ENCODE measurements at regions not wholly inside any gene's neighbourhood (a gene's known extent, or its start where the extent isn't known, plus 50 kb on each side); places are given as distances from the start of the nearest gene placed in this dataset.

GRCh38 chr7:130894146-130894908 is 160.3 kb upstream of the KLF14 start:
- H3K9me3 Mint-ChIP-seq (ENCODE audit: insufficient read depth), result no peaks in the 10 kb centered on the region
- H3K4me1 Mint-ChIP-seq (ENCODE audit: low read depth), result peaks cover 57% of the 10 kb centered on the region
- CTCF ChIA-PET, result interaction anchor here (0.8 to 7.7 kb wide), 10 partner anchors 8 to 145 kb away, joined by 3 to 127 read pairs (median 4); no protein-coding TSS in a partner anchor
- no peaks in the 10 kb centered on the region for H3K27me3 Mint-ChIP-seq (ENCODE audit: low read depth)
- ATAC-seq (peak; percentile 34), DNase-seq (no peak)
- no peak overlapping the region for H3K4me3 Mint-ChIP-seq
- peak overlapping the region; percentile 74 for H3K27ac Mint-ChIP-seq
- POLR2A ChIA-PET, result interaction anchor here (1.1 to 1.2 kb wide), 2 partner anchors 10 to 64 kb away, joined by 3 read pairs; no protein-coding TSS in a partner anchor
- peaks cover 68% of the 10 kb centered on the region for H3K36me3 Mint-ChIP-seq (ENCODE audit: low read depth)

GRCh38 chr7:130894909-130895750 is 161.1 kb upstream of the KLF14 start:
- ChIA-PET CTCF (interaction anchor here (0.6 to 7.7 kb wide), 16 partner anchors 8 to 236 kb away, joined by 3 to 127 read pairs (median 8); no protein-coding TSS in a partner anchor), POLR2A (interaction anchor here (1.2 kb wide), 1 partner anchor 64 kb away, joined by 3 read pairs; no protein-coding TSS in a partner anchor)
- DNase-seq, result no peak
- peaks cover 64% of the 10 kb centered on the region for H3K4me1 Mint-ChIP-seq (ENCODE audit: low read depth)
- no peaks in the 10 kb centered on the region for H3K9me3 Mint-ChIP-seq (ENCODE audit: insufficient read depth)
- peak overlapping the region; percentile 74 for H3K27ac Mint-ChIP-seq
- ATAC-seq, result no peak
- H3K36me3 Mint-ChIP-seq (ENCODE audit: low read depth), result peaks cover 73% of the 10 kb centered on the region
- no peaks in the 10 kb centered on the region for H3K27me3 Mint-ChIP-seq (ENCODE audit: low read depth)
- H3K4me3 Mint-ChIP-seq, result no peak overlapping the region

GRCh38 chr7:130896051-130896881 is 162.3 kb upstream of the KLF14 start:
- CTCF ChIA-PET, result interaction anchor here (0.6 to 7.7 kb wide), 62 partner anchors 9 to 616 kb away, joined by 3 to 127 read pairs (median 7); no protein-coding TSS in a partner anchor
- H3K4me1 Mint-ChIP-seq (ENCODE audit: low read depth), result peaks cover 66% of the 10 kb centered on the region
- H3K36me3 Mint-ChIP-seq (ENCODE audit: low read depth), result peaks cover 69% of the 10 kb centered on the region
- ATAC-seq (no peak), DNase-seq (no peak)
- POLR2A ChIA-PET, result interaction anchor here (0.7 to 1.6 kb wide), 8 partner anchors 14 to 144 kb away, joined by 3 to 5 read pairs (median 4); no protein-coding TSS in a partner anchor
- no peaks in the 10 kb centered on the region for H3K9me3 Mint-ChIP-seq (ENCODE audit: insufficient read depth)
- peak overlapping the region; percentile 68 for H3K27ac Mint-ChIP-seq
- no peaks in the 10 kb centered on the region for H3K27me3 Mint-ChIP-seq (ENCODE audit: low read depth)
- H3K4me3 Mint-ChIP-seq, result no peak overlapping the region

- CTCF ChIA-PET, result interaction anchor here (0.5 to 7.7 kb wide), 69 partner anchors 8 to 718 kb away, joined by 3 to 127 read pairs (median 7); no protein-coding TSS in a partner anchor
- no peaks in the 10 kb centered on the region for H3K27me3 Mint-ChIP-seq (ENCODE audit: low read depth)
- peak; percentile 79 for DNase-seq
- H3K9me3 Mint-ChIP-seq (ENCODE audit: insufficient read depth), result no peaks in the 10 kb centered on the region
- H3K4me1 Mint-ChIP-seq (ENCODE audit: low read depth), result peaks cover 73% of the 10 kb centered on the region
- H3K27ac Mint-ChIP-seq, result peak overlapping the region; percentile 68
- H3K36me3 Mint-ChIP-seq (ENCODE audit: low read depth), result peaks cover 72% of the 10 kb centered on the region
- POLR2A ChIA-PET, result interaction anchor here (0.7 to 1.7 kb wide), 12 partner anchors 13 to 143 kb away, joined by 3 to 6 read pairs (median 4); no protein-coding TSS in a partner anchor
- no peak overlapping the region for H3K4me3 Mint-ChIP-seq
- ATAC-seq, result peak; percentile 80
Measured at GRCh38 chr7:130896898-130897514, 163.0 kb upstream of the KLF14 start.

- DNase-seq, result no peak
- ATAC-seq, result no peak
- ChIA-PET POLR2A (interaction anchor here (0.6 to 1.7 kb wide), 11 partner anchors 12 to 150 kb away, joined by 3 to 6 read pairs (median 3); no protein-coding TSS in a partner anchor), CTCF (interaction anchor here (0.5 to 7.7 kb wide), 66 partner anchors 8 to 717 kb away, joined by 3 to 127 read pairs (median 7); no protein-coding TSS in a partner anchor)
- Mint-ChIP-seq H3K4me3 (no peak overlapping the region), H3K9me3 (ENCODE audit: insufficient read depth) (no peaks in the 10 kb centered on the region), H3K4me1 (ENCODE audit: low read depth) (peaks cover 78% of the 10 kb centered on the region), H3K27ac (peak overlapping the region; percentile 62), H3K27me3 (ENCODE audit: low read depth) (no peaks in the 10 kb centered on the region), H3K36me3 (ENCODE audit: low read depth) (peaks cover 74% of the 10 kb centered on the region)
Measured at GRCh38 chr7:130897515-130898419, 163.8 kb upstream of the KLF14 start.

GRCh38 chr7:130899071-130899560 is 165.1 kb upstream of the KLF14 start:
- H3K27ac Mint-ChIP-seq, result peak overlapping the region; percentile 45
- no peaks in the 10 kb centered on the region for H3K9me3 Mint-ChIP-seq (ENCODE audit: insufficient read depth)
- no peaks in the 10 kb centered on the region for H3K27me3 Mint-ChIP-seq (ENCODE audit: low read depth)
- POLR2A ChIA-PET, result interaction anchor here (0.6 kb wide), 1 partner anchor 58 kb away, joined by 3 read pairs; no protein-coding TSS in a partner anchor
- H3K4me1 Mint-ChIP-seq (ENCODE audit: low read depth), result peaks cover 81% of the 10 kb centered on the region
- peaks cover 78% of the 10 kb centered on the region for H3K36me3 Mint-ChIP-seq (ENCODE audit: low read depth)
- no peak for ATAC-seq
- no peak for DNase-seq
- H3K4me3 Mint-ChIP-seq, result no peak overlapping the region
- CTCF ChIA-PET, result interaction anchor here (0.7 to 7.7 kb wide), 4 partner anchors 9 to 140 kb away, joined by 3 to 127 read pairs (median 3); no protein-coding TSS in a partner anchor

- H3K36me3 Mint-ChIP-seq (ENCODE audit: low read depth), result peaks cover 75% of the 10 kb centered on the region
- peak overlapping the region; percentile 61 for H3K27ac Mint-ChIP-seq
- peaks cover 80% of the 10 kb centered on the region for H3K4me1 Mint-ChIP-seq (ENCODE audit: low read depth)
- ATAC-seq (no peak), DNase-seq (no peak)
- no peaks in the 10 kb centered on the region for H3K27me3 Mint-ChIP-seq (ENCODE audit: low read depth)
- H3K4me3 Mint-ChIP-seq, result no peak overlapping the region
- no peaks in the 10 kb centered on the region for H3K9me3 Mint-ChIP-seq (ENCODE audit: insufficient read depth)
- ChIA-PET POLR2A (no interaction called here), CTCF (interaction anchor here (0.7 to 7.7 kb wide), 5 partner anchors 9 to 139 kb away, joined by 3 to 127 read pairs (median 3); no protein-coding TSS in a partner anchor)
Measured at GRCh38 chr7:130899638-130900401, 165.8 kb upstream of the KLF14 start.

GRCh38 chr7:130900471-130901076 is 166.6 kb upstream of the KLF14 start:
- Mint-ChIP-seq H3K9me3 (ENCODE audit: insufficient read depth) (no peaks in the 10 kb centered on the region), H3K4me1 (ENCODE audit: low read depth) (peaks cover 77% of the 10 kb centered on the region), H3K4me3 (no peak overlapping the region), H3K36me3 (ENCODE audit: low read depth) (peaks cover 72% of the 10 kb centered on the region), H3K27ac (peak overlapping the region; percentile 68), H3K27me3 (ENCODE audit: low read depth) (no peaks in the 10 kb centered on the region)
- ATAC-seq (no peak), DNase-seq (no peak)
- CTCF ChIA-PET, result interaction anchor here (1.0 to 7.7 kb wide), 3 partner anchors 13 to 139 kb away, joined by 3 to 127 read pairs (median 3); no protein-coding TSS in a partner anchor
- POLR2A ChIA-PET, result no interaction called here

GRCh38 chr7:130901209-130901783 is 167.3 kb upstream of the KLF14 start:
- no peak overlapping the region for H3K4me3 Mint-ChIP-seq
- DNase-seq (no peak), ATAC-seq (no peak)
- H3K9me3 Mint-ChIP-seq (ENCODE audit: insufficient read depth), result no peaks in the 10 kb centered on the region
- no peaks in the 10 kb centered on the region for H3K27me3 Mint-ChIP-seq (ENCODE audit: low read depth)
- peaks cover 72% of the 10 kb centered on the region for H3K36me3 Mint-ChIP-seq (ENCODE audit: low read depth)
- POLR2A ChIA-PET, result no interaction called here
- peak overlapping the region; percentile 68 for H3K27ac Mint-ChIP-seq
- H3K4me1 Mint-ChIP-seq (ENCODE audit: low read depth), result peaks cover 77% of the 10 kb centered on the region
- CTCF ChIA-PET, result no interaction called here

All from activated CD8-positive, alpha-beta T cell treated with anti-CD3 and anti-CD28 coated beads, Interleukin-2, amount 10 ng/mL, durations not matched to agents 7 days and 5 days (primary cell).